ENCODE measurements at regions not wholly inside any gene's neighbourhood (a gene's known extent, or its start where the extent isn't known, plus 50 kb on each side); places are given as distances from the start of the nearest gene placed in this dataset.
"Not testable (repeated sequence)": the region's sequence is repeated elsewhere in the genome, so short reads cannot be mapped to it uniquely, and the experiment has no call there.

DNA sequence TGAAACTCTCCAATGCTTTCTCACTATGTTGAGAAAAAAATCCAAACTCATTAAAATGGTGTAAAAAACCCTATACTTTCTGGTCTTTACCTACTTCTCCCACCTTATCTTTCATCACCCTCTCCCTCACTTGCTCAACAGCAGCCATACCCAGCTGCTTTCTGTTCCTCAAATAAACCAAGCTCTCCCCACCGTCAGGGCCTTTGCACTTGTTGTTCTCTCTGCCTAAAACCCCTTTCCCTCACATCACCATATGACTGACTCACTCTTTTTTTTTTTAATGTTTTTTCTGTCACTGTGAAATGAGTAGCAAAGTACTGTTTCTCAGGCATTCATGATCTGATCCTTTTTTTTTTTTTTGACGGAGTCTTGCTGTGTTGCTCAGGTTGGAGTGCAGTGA, 122.3 kb upstream of the TMEM164 start:
- no peak for DNase-seq

DNA sequence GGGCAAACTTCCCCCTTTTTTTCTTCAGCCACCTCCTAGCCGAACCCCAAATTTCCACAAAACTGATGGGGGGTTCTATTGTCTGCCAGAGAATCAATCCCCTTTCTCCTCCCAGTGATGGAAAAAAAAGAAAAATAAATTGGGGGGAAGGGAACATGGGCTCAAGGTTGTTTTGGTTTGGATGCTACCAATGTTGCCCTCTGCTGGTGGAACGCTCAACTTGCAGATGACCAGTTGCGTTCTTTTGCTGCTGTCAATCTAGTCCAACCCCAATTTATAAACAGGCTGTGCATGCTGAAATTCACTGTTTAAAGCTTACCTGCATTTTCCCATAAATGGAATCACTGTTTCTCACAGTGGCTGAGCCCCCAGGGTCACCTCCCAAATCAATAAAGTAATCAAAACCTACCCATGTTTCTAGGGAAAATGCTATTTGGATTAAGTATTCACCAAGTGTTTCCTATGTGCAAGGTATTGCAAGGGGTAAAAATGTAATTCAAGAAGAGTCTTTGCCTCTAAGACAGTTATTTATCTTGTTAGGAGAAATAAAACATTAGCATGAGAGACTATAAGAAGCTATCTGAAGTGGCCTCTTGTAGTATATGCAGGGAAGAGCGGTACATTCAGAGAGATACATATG, 116.7 kb upstream of the TMEM164 start:
- DNase-seq, result peak; percentile 45

DNA sequence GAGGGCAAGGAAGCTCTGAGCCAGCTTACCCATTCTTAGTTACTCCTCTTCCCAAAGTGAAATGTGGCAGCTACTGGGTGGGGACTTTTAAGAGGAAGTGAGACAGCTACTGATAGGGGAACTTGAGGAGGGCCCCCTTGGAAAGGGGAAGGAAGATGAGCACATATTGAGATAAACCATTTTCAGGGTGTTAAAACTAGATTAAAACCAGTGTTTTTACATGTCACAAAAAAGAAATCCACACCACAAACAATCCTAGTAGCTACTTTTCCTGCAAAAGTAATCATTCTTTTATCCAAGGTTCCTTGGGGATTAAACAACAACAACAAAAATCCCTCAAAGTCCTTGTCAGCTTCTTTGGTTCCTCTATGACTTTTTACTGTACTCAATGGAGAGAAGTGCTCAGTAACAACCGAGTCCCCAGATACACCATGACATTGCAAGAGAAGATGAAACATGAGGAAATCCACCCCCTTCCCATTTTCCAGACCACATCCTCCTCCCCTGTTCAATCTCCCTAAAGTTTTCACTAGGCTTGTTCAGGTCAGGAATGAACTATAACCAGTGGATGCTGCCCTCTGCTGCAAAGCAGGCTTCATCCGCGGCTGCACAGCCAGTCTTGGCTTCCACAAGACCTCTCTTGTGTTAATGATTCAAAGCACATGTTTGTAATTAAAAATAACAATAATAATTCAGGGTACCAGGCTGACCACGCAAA, 113.5 kb upstream of the TMEM164 start:
- DNase-seq, result peak; percentile 2

DNA sequence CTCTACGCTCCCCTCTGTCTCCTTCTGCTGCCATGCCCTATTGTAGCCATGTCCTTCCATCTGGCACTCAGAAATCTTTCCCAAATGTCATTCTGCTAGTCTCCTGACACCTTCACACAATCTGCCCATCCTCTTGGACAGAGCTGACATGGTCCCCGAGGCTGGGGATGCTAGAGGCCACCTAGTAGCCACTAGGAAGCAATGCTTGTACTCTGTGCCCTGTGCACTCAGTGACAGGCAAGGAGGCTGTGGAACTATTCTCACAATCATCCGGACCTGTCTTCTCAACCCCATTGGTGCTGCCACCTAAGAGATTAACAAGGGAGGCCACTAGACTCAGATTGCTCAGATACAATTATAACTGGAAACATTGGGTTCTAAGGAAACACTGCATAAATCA, 112.6 kb upstream of the TMEM164 start:
- no peak for DNase-seq

DNA sequence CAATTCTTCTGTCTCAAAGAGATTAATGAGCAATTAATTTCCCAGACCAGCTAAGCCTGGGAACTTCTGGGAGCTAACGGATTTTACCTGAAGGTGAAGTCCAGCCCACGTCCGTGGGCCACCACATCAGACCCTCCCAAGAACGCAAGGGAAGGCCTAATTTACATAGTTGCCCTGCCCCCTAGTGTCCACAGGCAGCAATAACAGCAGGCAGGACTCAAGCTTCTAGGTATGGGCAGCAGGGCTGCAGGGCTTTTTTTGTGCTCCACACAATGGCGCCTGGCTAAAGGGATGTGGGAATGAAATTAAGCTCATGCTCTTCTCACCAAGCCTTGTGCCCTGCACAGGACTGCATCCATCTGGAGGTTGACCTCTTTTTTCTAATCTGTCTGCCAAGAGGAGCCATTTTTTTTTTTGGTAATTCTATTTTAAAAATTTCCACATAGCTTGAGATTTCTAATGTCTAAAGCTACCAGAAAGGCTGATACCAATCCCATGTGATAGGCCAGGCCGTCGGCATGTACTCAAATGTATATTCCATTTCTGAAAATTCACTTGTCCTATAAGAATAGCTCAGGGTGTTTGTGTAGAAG, 111.9 kb upstream of the TMEM164 start:
- DNase-seq, result peak; percentile 75

DNA sequence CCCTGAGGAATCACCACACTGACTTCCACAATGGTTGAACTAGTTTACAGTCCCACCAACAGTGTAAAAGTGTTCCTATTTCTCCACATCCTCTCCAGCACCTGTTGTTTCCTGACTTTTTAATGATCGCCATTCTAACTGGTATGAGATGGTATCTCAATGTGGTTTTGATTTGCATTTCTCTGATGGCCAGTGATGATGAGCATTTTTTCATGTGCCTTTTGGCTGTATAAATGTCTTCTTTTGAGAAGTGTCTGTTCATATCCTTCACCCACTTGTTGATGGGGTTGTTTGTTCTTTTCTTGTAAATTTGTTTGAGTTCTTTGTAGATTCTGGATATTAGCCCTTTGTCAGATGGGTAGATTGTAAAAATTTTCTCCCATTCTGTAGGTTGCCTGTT, 106.9 kb upstream of the TMEM164 start:
- not testable (repeated sequence) for DNase-seq

DNA sequence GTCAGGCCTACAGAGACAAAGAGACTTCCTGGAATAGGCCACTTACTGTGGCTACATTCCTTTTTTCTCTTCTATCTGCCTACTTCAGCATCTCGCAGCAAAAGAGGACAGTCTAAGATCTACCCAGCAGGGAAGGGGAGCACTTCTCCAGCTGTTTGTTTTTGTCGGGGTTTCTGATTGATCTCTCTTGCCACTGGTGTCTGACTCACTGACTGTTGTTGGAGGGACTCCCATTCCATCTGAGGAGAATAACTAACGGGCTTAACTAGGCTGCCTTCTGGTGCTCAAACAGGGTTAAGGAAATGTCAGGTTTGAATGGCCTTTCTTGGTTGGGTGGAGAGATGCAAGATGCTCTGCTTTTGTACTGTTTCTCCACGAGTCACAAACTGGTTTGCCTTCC, 100.2 kb upstream of the TMEM164 start:
- DNase-seq, result no peak

DNA sequence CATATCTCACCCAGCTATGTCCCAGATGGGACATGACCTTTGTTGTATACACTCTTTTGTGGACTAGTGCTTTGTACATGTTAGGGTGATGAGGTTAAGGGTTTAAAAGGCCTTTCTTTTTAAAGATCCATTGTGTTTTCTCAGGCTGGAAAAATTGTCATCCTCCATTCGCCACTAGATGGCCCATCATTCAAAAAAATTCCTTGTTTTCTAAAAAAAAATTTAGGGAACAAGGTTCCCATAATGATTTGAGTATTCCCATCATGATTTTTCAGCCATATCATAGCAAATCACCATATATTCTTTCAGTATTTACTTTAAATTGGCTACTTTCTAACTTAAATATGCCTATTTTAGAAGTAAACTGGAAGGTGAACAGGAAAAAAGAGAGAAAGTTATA, 91.9 kb upstream of the TMEM164 start:
- DNase-seq, result peak; percentile 20

DNA sequence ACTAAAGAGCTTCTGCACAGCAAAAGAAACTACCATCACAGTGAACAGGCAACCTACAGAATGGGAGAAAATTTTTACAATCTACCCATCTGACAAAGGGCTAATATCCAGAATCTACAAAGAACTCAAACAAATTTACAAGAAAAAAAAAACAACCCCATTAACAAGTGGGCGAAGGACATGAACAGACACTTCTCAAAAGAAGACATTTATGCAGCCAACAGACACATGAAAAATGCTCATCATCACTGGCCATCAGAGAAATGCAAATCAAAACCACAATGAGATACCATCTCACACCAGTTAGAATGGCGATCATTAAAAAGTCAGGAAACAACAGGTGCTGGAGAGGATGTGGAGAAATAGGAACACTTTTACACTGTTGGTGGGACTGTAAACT, 89.9 kb upstream of the TMEM164 start:
- not testable (repeated sequence) for DNase-seq

DNA sequence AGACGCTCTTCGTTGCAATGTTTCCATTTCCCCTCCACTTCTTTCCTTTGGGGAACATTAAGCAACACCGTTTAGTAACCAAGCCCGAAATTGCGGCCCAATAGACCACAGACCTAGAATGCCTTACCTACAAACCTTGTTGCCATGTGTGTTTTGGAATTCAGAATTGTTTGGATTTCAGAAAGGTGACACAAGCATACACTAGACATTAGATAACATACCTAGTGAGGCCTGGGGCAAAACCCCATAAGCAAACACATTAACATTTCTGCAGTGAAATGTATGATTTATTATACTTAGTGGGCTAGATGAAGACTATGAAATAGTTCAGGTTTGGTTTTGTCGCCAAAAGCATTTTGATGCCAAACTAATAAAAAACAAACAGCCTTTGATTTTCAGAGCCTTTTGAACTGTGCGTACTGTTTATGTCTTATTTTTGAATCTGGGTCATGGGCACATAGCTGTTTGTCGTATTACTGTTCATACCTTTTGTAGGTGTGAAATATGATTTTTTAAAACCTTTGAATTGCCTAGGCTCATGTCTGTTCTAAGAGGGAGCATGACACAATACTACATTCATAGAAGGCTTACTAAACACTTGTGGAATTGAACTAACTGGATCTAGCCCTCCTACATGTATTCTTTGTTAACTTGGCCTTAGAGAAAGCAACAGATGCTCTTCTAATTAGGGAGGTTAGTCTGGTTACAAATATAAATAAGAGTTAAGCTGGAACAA, 88.6 kb upstream of the TMEM164 start:
- DNase-seq, result no peak

DNA sequence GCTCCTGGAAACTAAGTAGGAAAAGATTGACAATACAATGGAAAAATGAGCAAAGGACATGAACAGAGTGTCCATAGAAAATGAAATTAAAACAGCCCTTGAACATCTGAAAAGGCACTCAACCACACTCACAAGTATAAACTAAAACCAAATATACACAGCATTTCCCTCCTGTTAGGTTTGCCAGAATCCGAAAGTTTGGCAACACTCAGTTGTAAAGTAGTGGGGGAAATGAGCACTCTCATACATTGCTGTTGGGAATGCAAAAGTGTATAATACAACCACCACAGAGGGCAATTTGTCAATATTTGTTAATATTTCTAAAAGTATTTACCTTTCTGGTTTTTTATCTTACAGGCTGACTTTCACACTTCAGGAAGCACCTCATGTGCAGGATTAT, 84.2 kb upstream of the TMEM164 start:
- no peak for DNase-seq

DNA sequence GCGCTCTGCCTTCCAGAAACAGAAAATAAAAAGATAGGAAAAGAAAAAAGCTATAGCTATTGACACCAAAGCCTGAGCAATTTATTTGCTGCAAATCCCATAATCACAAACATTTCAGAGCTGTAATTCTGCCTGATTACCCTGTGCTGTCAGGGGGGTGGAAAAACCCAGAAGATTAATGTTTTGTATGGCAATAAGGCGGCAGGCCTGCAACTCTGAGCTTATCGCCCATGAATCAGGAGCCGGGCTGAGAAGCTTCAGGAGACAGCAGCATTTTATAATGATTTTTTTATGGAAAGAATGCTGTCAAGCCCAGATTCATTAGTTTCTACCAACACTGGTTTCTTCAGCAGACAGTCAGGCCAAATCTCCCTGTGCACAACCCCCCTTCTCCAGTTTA, 82.6 kb upstream of the TMEM164 start:
- DNase-seq, result peak; percentile 13

DNA sequence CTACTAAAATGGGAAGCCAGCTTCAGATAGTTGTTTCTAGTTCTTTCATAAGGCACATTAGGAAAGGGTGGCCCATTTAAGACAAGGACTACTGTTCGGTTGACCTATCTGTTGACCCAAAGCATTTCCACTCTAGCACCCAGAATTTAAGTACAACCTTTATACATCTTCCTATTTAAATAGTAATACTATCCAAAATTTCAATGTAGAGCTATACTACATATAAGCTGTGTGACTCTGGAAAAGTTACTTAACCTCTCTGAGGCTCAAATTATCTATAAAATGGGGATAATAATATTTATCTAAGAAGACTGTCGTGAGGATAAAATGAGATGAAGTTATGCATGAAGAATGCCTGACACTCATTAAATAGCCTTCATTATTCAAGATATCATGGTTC, 82.0 kb upstream of the TMEM164 start:
- no peak for DNase-seq

DNA sequence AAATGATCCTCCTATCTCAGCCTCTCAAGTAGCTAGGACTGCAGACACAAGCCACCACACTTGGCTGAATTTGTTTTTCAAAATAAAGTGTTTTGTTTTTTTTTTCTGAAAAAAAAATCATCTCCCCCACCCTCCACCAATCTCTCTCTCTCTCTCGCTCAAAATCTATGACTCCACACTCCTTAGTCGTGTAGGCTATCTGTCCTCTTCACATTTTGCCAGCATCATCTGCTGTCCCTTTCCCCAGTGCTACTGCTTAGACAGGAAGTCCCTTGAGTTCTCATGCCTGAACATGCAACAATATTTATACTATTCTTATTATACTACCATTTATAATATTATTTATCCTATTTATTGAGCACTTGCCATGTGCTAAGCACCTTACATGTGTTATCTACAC, 80.7 kb upstream of the TMEM164 start:
- no peak for DNase-seq

DNA sequence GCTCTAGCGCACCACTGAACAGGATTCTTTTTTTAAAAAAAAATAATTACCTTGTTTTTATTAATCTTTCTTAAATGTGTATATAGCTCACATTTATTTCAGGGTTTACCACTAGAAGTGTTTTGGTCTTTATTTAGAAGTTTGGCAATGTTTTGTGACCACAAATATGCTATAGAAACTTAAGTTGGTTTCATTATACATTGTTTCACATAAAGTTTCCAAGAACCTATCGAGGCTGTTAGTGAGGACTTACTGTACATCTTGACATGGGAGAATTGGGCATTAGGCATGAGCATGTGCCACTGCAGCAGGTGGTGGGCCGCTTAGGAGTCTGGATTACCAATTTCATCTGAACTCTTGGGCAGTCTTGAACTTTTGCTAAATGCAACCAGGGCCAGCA, 77.9 kb upstream of the TMEM164 start:
- not testable (repeated sequence) for DNase-seq

DNA sequence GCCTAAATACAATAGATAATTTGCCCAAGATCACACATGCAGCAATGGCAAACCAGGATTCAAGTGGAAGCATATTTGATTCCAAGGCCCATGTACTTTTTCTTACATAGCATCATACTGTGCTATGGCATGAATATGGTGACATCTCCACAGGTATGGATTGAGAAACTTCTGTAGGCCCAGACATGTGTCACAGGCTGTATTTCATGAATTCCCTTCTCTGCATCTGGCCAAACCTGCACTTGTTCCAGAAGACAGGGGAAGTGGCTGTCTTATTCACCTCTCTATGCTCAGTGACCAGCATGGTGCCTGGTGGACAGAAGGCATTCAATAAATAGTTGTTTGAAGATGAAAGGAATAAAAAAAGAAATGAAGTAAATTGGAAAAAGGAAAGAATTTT, 77.3 kb upstream of the TMEM164 start:
- DNase-seq, result no peak

DNA sequence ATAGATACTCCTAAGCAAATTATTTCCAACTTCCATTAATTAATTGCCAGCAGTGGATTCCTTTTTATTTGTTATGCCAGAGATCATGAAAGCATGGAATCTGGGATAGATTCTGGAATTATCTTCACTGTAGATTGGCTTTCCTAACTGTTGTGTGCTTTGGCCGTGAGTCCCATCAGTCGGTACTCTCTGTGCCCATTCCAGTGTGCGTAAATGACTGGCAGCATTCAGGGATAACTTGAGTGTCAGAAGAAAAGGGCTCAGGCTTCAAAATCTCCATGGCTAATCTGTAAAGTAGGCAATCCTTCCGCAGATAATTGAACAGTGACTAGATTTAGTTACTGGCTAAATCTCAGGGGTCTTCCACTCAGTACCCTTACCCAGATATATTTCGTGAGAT, 76.8 kb upstream of the TMEM164 start:
- DNase-seq, result no peak

DNA sequence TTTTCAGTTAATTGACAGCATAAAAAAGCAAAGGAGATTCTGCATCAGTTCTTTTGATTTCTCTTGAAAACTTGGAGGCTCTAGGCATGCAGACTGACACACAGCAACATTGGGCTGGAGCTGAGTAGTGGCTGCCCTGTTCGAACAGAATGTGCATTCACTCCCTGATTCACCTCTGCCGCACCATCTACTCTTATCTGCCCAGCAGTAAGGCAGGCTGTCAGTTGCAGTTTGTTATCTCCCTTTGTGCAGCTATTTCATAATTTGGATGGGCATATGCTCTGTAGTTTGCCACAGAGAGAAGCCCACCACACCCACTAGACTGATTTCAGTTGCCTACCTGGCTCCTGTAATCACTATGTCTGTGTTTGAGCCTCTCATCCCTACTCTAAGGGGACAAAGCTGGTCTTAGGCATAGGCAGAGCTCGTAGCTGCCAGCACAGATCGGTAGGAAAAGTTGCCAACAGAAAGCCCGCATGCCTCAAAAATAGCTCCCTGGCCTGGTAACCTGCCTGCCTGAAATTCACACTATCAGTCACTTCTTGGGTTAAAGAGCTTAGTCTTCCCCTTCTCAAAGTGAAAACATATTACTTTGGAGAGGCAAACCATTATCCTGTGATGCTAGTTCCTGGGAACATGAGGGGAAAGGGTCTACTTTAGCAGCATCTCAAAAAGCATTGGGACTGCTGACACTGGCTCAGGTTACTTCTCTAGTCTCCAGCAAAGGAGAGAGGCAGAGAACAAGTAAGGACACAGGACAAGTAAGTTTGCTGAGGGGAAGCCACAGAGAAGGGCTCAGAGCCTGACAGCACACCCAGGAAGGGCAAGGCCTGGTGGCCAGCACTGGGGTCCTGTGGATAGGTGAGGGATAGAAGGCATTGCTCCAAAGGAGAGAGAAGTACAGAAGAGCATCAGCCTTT, 75.9 kb upstream of the TMEM164 start:
- no peak for DNase-seq

DNA sequence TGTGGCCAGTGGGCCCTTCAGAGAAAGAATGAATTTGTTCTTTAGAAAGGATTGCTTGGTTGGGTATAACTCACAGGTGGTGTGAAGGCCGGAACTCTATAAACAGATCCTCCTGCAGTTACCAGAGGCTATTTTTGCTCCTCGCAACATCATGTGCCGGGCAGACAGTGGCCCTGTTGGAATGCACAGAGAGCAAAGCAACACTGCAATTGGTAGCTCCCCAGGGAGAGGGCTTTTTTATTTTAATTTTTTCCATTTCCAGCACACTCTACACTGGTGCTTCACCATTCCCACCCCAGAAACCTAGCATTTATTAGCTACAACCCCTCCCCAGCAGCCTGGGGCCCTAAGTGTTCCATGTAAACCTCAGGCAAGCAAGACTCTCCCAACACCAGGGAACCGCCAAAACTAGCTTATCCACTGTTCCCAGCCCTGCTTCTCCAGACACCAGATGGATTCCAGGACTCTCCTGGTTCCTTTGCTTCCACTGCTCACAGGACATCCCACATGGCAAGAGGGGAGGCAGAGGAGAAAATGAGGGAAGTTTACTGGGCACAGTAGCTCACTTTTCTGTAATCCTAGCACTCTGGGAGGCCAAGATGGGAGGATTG, 75.1 kb upstream of the TMEM164 start:
- DNase-seq, result no peak

DNA sequence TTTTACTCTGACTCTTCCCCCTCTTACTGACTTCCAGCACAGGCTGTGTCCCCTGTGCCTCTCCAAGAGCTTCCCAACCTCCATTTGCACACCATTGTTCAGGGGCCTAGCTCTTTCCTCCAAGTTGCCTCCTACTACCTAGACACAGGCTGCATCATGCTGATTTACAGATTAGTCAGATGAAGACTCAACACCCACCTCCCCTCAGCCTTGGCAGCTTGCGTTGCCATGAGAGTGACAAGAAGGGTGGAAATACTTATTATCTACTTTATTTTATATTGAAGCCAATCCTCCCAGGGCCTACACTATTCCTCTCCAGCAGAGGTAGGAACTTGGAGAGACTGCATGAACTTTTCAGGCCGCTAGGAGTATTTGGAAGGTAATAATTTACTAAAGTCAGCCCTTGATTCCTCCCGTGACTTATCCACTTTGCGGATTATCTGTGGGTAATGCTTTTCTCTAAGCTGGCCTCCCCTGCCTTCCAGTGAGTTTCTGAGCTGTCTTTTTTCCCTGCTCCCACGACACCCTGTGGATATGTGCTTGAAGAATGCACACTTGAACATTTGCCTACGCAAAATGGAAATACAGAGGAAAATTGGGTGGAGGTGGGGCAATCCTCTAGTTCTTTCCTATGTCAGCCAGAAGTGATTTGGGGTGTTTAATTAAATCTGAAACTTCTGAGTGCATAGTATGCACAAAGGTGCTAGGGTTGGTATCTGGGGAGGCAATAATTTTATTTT, 74.1 kb upstream of the TMEM164 start:
- no peak for DNase-seq

DNA sequence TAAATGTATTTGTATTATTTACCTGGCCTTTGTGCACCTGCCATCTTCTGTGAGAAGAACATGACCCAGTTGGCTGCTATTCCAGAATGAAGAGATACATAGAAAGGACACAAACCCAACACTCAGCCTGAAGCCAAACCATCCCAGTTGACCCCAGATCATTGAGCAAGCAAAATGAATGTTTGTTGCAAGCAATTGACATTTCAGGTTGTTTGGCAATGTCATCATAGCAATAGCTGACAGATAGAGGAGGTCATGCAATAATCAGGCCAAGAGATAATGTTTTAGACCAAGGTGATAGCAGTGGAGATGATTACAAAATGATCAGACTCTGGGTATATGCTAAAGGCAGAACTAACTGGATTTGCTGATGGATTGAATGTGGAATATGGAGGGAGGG, 71.2 kb upstream of the TMEM164 start:
- no peak for DNase-seq

DNA sequence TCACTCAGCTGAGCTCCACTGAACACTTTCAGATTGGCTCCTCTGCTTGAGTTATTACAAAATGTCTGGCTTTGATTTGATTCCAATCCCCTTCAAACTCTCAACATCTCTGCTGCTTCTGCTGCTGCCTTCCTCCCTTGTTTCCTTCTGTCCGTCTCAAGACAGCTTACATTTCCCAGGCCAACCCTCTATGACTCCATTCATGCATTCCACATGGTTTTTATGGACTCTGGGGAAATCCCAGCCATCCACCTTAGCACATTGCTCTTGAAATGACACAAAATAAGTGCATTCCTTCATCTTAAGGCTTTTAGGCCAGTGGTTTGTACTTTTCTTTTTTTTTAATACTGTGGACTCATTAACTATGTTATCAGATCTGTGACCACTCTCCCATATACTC, 68.5 kb upstream of the TMEM164 start:
- no peak for DNase-seq
